ENCODE measurements at regions not wholly inside any gene's neighbourhood (a gene's known extent, or its start where the extent isn't known, plus 50 kb on each side); places are given as distances from the start of the nearest gene placed in this dataset.

GRCh38 chr3:95905182-95905581 lies 909.2 kb upstream of the EPHA6 start:
- TF ChIP-seq HDAC1 (IDR thresholded peaks at IDR 0.05) (no peak), EP300 (IDR thresholded peaks at IDR 0.05; ENCODE audit: low read length) (no peak)

Data from K562 (cell line).